ENCODE measurements at regions not wholly inside any gene's neighbourhood (a gene's known extent, or its start where the extent isn't known, plus 50 kb on each side); places are given as distances from the start of the nearest gene placed in this dataset.

DNA sequence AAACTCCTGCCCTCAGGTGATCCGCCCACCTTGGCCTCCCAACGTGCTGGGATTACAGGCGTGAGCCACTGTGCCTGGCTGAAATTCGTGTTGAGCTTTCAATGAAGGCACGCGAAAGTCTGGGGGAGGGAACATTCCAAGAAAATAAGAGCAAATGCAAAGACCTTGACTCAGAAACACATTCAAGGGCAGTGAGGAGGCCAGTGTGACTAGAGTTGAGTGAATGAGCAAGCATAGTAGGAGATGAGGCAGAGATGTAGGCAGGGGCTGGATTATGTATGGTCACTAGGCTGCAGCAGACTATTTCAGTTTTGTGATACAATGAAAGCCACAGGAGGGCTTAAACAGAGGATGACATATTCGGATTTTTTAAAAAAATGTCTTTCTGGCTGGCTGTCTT lies 67.0 kb downstream of the SCN11A start:
- Mint-ChIP-seq H3K27ac (no peak overlapping the region), H3K27me3 (peaks cover 15% of the 10 kb centered on the region), H3K4me1 (no peaks in the 10 kb centered on the region), H3K4me3 (no peak overlapping the region), H3K9me3 (ENCODE audit: insufficient read depth) (no peaks in the 10 kb centered on the region)
- Histone ChIP-seq H3K4me2 (replicated peaks; ENCODE audit: low read depth, low read length, poor library complexity, severe bottlenecking) (no peak overlapping the region), H3K9me3 (ENCODE audit: control extremely low read depth in 1 of 3, control insufficient read depth in 2 of 3, insufficient read depth in 1 of 3, low read length in 2 of 3) (no peaks in the 10 kb centered on the region), H3K4me3 (ENCODE audit: control extremely low read depth in 1 of 5, extremely low read depth in 1 of 5, insufficient read depth in 1 of 5, low read depth in 2 of 5, low read length in 4 of 5) (no peak overlapping the region), H3K27me3 (replicated peaks in 1 of 4; ENCODE audit: control extremely low read depth in 1 of 4, control insufficient read depth in 3 of 4, insufficient read depth in 4 of 4, low read length in 3 of 4) (peaks cover 0 to 9% (median 2%) of the 10 kb centered on the region in 4 experiments), H3K27ac (ENCODE audit: low read length in 2 of 2) (no peak overlapping the region), H2AFZ (ENCODE audit: insufficient read depth, low read depth, low read length, poor library complexity, severe bottlenecking) (no peak overlapping the region), H3K9ac (ENCODE audit: low read length) (no peak overlapping the region), H3K79me2 (ENCODE audit: control insufficient read depth, insufficient read depth, low read length) (no peaks in the 10 kb centered on the region), H3K36me3 (replicated peaks in 1 of 2; ENCODE audit: control extremely low read depth in 1 of 2, control insufficient read depth in 1 of 2, extremely low read depth in 1 of 2, insufficient read depth in 2 of 2, low read length in 1 of 2) (no peaks in the 10 kb centered on the region), H4K20me1 (ENCODE audit: control insufficient read depth, insufficient read depth, low read length, poor library complexity, severe bottlenecking) (no peaks in the 10 kb centered on the region), H3K4me1 (ENCODE audit: control insufficient read depth in 2 of 2, insufficient read depth in 2 of 2, low read length in 2 of 2) (no peaks in the 10 kb centered on the region)
- ATAC-seq (ENCODE audit: low read depth), result no peak
- ChIA-PET CTCF (interaction anchor here (0.8 kb wide), 1 partner anchor 11 kb away, joined by 3 read pairs; no protein-coding TSS in a partner anchor), POLR2A (no interaction called here)
- no peak for DNase-seq
- WGBS (ENCODE audit: insufficient coverage), result 90% methylated on average over 6 of the region's 7 CpGs
- TF ChIP-seq EZH2 (IDR thresholded peaks at IDR 0.05; ENCODE audit: borderline replicate concordance, insufficient read depth, low read depth, low read length, poor library complexity, severe bottlenecking), result no peak
- TF ChIP-seq, protein P1, sequence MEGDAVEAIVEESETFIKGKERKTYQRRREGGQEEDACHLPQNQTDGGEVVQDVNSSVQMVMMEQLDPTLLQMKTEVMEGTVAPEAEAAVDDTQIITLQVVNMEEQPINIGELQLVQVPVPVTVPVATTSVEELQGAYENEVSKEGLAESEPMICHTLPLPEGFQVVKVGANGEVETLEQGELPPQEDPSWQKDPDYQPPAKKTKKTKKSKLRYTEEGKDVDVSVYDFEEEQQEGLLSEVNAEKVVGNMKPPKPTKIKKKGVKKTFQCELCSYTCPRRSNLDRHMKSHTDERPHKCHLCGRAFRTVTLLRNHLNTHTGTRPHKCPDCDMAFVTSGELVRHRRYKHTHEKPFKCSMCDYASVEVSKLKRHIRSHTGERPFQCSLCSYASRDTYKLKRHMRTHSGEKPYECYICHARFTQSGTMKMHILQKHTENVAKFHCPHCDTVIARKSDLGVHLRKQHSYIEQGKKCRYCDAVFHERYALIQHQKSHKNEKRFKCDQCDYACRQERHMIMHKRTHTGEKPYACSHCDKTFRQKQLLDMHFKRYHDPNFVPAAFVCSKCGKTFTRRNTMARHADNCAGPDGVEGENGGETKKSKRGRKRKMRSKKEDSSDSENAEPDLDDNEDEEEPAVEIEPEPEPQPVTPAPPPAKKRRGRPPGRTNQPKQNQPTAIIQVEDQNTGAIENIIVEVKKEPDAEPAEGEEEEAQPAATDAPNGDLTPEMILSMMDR (IDR thresholded peaks at IDR 0.05), result no peak
- intact Hi-C loops (cut with micrococcal nuclease), result no loop called here

DNA sequence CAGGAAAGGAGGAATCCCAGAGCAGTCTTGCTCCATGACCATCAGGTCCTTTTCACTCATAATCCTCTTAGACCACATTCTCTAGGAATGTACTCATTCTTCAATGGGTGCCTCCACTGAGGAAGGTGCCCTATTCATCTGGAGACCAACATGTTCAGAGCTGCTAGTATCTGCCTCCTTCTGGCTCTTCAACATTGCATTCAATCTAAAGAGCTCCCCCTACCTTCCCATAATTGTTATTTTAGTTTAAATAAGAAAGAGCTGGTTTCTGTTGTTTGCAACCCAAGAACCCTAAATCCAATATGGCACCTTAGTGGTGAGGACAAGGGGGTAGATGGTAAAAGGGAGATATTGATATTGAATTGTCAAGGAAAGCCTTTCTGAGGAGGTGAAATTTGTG lies 67.6 kb downstream of the SCN11A start:
- Histone ChIP-seq H3K27me3 (replicated peaks in 1 of 4; ENCODE audit: control extremely low read depth in 1 of 4, control insufficient read depth in 3 of 4, insufficient read depth in 4 of 4, low read length in 3 of 4) (peaks cover 0 to 9% (median 0%) of the 10 kb centered on the region in 4 experiments), H2AFZ (ENCODE audit: insufficient read depth, low read depth, low read length, poor library complexity, severe bottlenecking) (no peak overlapping the region), H3K36me3 (replicated peaks in 1 of 2; ENCODE audit: control extremely low read depth in 1 of 2, control insufficient read depth in 1 of 2, extremely low read depth in 1 of 2, insufficient read depth in 2 of 2, low read length in 1 of 2) (no peaks in the 10 kb centered on the region), H3K4me2 (replicated peaks; ENCODE audit: low read depth, low read length, poor library complexity, severe bottlenecking) (no peak overlapping the region), H3K27ac (ENCODE audit: low read length in 2 of 2) (no peak overlapping the region), H3K4me3 (ENCODE audit: control extremely low read depth in 1 of 5, extremely low read depth in 1 of 5, insufficient read depth in 1 of 5, low read depth in 2 of 5, low read length in 4 of 5) (no peak overlapping the region), H3K79me2 (ENCODE audit: control insufficient read depth, insufficient read depth, low read length) (no peaks in the 10 kb centered on the region), H3K9me3 (ENCODE audit: control extremely low read depth in 1 of 3, control insufficient read depth in 2 of 3, insufficient read depth in 1 of 3, low read length in 2 of 3) (no peaks in the 10 kb centered on the region), H3K9ac (ENCODE audit: low read length) (no peak overlapping the region), H4K20me1 (ENCODE audit: control insufficient read depth, insufficient read depth, low read length, poor library complexity, severe bottlenecking) (no peaks in the 10 kb centered on the region), H3K4me1 (ENCODE audit: control insufficient read depth in 2 of 2, insufficient read depth in 2 of 2, low read length in 2 of 2) (no peaks in the 10 kb centered on the region)
- POLR2A ChIA-PET, result no interaction called here
- Mint-ChIP-seq H3K27ac (no peak overlapping the region), H3K9me3 (ENCODE audit: insufficient read depth) (no peaks in the 10 kb centered on the region), H3K27me3 (peaks cover 19% of the 10 kb centered on the region), H3K4me1 (no peaks in the 10 kb centered on the region), H3K4me3 (no peak overlapping the region)
- no peak for DNase-seq
- no peak for ATAC-seq (ENCODE audit: low read depth)
- TF ChIP-seq, protein P1 (IDR thresholded peaks at IDR 0.05), result no peak
- TF ChIP-seq EZH2 (IDR thresholded peaks at IDR 0.05; ENCODE audit: borderline replicate concordance, insufficient read depth, low read depth, low read length, poor library complexity, severe bottlenecking), result no peak
- intact Hi-C loops (cut with micrococcal nuclease), result no loop called here
- CTCF ChIA-PET, result interaction anchor here (0.8 to 1.1 kb wide), 2 partner anchors 11 to 13 kb away, joined by 3 read pairs; no protein-coding TSS in a partner anchor

All from B cell (primary cell).